Right lobe of liver (tissue), 6 donors: ENCODE measurements at regions not wholly inside any gene's neighbourhood (a gene's known extent, or its start where the extent isn't known, plus 50 kb on each side); places are given as distances from the start of the nearest gene placed in this dataset.
A peak's percentile ranks its signal among the peaks of the same experiment; 100 is the strongest.

ENCODE experiments used
- ATAC-seq, 4 donors: fragments of 200-7000 bp; cut with Tn5 transposase; one replicate each; pipeline ENCODE4 v1.9.1; 2020; ENCODE audit warnings: mild to moderate bottlenecking in 4 of 4, moderate library complexity in 4 of 4
- DNase-seq, 3 donors: peaks; one replicate each; pipeline ENCODE4 v3.0.0-alpha.2; 2020
- H3K27ac ChIP-seq, 3 donors: fragments of 200-600 bp; one replicate each; pipeline ENCODE4 v1.8.0; 2022
- H3K27me3 ChIP-seq, 2 donors: fragments of 200-600 bp; one replicate each; pipeline ENCODE4 v1.8.0; 2022
- H3K36me3 ChIP-seq, 4 donors: fragments of 200-600 bp; sonication (generic) in 1 of 4; one replicate each; pipeline versions ENCODE4 v1.5.1 to v1.8.0; 2017 to 2022; ENCODE audit warnings: control low read depth in 1 of 4
- H3K4me1 ChIP-seq, 4 donors: fragments of 200-600 bp; sonication (generic) in 1 of 4; one replicate each; pipeline versions ENCODE4 v1.5.1 to v1.8.0; 2017 to 2022; ENCODE audit warnings: control low read depth in 1 of 4
- H3K4me3 ChIP-seq, 3 donors: fragments of 200-600 bp; one replicate each; pipeline ENCODE4 v1.8.0; 2022
- H3K9me3 ChIP-seq, 4 donors: fragments of 200-600 bp; sonication (generic) in 1 of 4; one replicate each; pipeline versions ENCODE4 v1.5.1 to v1.8.0; 2017 to 2022; ENCODE audit warnings: control low read depth in 1 of 4
- POLR2A ChIP-seq: fragments of 450-650 bp; IDR thresholded peaks from one replicate; pipeline ENCODE4 v1.6.1; 2017; ENCODE audit warnings: antibody characterized with exemption, mild to moderate bottlenecking
- WGBS: methylation state at CpG from one replicate; pipeline ENCODE4 v1.1.6; 2018; ENCODE audit warnings: low coverage, low lambda C conversion rate; ENCODE audit not compliant: insufficient coverage; ENCODE audit errors: missing lambda C conversion rate; 5-methylcytosine and 5-hydroxymethylcytosine counted together
- intact Hi-C, 2 donors: fragments of 100-400 bp; cut with DNase I; formaldehyde crosslinking; loops; one replicate each; pipeline versions ENCODE4 v1.11.2 to v1.14.1; 2022
- TF ChIP-seq, protein P1 (sequence below), 4 donors: fragments of 200-600 bp in 3 of 4; fragments of 450-650 bp in 1 of 4; IDR thresholded peaks; one replicate each; pipeline versions ENCODE4 v1.5.1 to v1.8.0; 2016 to 2022; ENCODE audit warnings: antibody characterized with exemption in 4 of 4, mild to moderate bottlenecking in 2 of 4
- donor health status: DM: no; HTN: yes; CAD: no.
- donor health status: DM: no; HTN: no; CAD: no.
- donor health status: DM: no; HTN: no; CAD: no.
- donor health status: DM: no; HTN: yes; CAD: no.
- donor health status: DM: no; HTN: yes; CAD: no.

DNA sequence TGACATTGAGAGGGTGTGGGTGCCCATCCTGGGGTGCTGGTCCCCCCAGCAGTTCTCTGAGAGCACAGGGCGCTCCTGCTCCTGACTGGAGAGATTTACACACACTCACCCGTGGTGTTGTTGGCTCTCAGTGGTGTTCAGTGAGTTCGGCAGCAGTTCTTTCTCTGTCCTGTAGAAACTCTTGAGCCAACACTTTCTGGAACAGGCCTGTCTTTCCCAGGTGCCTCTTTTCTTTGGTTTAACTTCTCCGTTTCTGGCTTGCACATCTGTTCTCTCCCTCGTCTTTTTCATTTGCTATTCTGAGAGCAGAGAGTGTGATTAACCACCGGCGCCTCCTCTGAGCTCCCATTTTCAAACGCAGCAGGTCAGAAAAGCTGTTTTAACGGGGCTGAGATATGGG lies 284.5 kb downstream of the IRX2 start:
- no peaks in the 10 kb centered on the region for H3K36me3 ChIP-seq
- no peak for ATAC-seq
- WGBS = 25% methylated on average over 7 of the region's 9 CpGs
- intact Hi-C loops = no loop called here
- no peak for DNase-seq
- no peaks in the 10 kb centered on the region for H3K27me3 ChIP-seq
- no peaks in the 10 kb centered on the region for H3K9me3 ChIP-seq
- no peaks in the 10 kb centered on the region for H3K4me1 ChIP-seq
- no peak overlapping the region for H3K4me3 ChIP-seq
- TF ChIP-seq, protein P1, sequence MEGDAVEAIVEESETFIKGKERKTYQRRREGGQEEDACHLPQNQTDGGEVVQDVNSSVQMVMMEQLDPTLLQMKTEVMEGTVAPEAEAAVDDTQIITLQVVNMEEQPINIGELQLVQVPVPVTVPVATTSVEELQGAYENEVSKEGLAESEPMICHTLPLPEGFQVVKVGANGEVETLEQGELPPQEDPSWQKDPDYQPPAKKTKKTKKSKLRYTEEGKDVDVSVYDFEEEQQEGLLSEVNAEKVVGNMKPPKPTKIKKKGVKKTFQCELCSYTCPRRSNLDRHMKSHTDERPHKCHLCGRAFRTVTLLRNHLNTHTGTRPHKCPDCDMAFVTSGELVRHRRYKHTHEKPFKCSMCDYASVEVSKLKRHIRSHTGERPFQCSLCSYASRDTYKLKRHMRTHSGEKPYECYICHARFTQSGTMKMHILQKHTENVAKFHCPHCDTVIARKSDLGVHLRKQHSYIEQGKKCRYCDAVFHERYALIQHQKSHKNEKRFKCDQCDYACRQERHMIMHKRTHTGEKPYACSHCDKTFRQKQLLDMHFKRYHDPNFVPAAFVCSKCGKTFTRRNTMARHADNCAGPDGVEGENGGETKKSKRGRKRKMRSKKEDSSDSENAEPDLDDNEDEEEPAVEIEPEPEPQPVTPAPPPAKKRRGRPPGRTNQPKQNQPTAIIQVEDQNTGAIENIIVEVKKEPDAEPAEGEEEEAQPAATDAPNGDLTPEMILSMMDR (IDR thresholded peaks at IDR 0.05) = no peak
- no peak for TF ChIP-seq POLR2A
- no peak overlapping the region for H3K27ac ChIP-seq

DNA sequence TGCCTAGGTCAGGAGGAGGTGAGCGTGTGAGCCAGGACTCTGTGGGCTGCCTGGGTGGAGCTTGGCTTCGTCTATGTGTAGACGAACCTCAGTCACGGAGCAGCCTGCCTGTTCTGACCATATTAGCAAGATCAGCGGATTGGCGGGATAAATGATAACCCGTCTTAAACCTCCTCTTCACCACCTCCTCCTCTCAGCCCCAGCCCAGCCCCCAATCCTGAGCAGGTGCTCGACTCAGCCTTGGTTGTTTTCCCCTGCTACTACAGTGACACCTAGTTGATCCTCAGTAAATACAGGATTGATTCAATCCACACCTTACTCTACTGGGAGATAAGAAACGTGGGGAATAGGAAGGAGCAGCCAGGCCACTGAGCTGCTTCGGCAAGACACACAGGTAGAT lies 286.1 kb downstream of the IRX2 start:
- ATAC-seq (no peak), DNase-seq (no peak)
- no peak overlapping the region for H3K4me3 ChIP-seq
- H3K36me3 ChIP-seq = no peaks in the 10 kb centered on the region
- intact Hi-C loops = no loop called here
- H3K27ac ChIP-seq = no peak overlapping the region
- WGBS = 24% methylated on average over 9 of the region's 10 CpGs
- no peaks in the 10 kb centered on the region for H3K9me3 ChIP-seq
- TF ChIP-seq, protein P1 (IDR thresholded peaks at IDR 0.05) = no peak
- no peak for TF ChIP-seq POLR2A
- no peaks in the 10 kb centered on the region for H3K27me3 ChIP-seq
- H3K4me1 ChIP-seq = no peaks in the 10 kb centered on the region

DNA sequence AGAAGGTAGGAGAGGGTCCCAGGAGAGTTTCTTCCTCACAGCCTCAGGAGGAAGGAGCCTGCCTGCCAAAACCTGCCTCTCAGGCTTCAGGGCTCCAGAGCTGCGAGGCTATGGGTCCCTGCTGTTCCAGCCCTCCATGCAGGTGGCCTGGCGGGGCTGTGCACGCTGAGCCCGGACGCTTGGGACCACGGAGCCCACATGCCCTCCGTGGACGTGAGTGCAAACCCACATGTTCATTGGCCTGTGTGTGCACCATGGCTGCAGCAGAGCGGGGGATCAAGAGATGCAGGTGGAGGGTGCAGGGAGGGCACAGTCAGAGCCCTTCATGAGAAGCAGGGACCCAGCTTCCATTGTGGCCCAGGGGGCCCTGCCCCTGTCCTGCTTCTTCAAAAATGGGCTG lies 287.3 kb downstream of the IRX2 start:
- WGBS = 40% methylated on average over 1 of the region's 9 CpGs

DNA sequence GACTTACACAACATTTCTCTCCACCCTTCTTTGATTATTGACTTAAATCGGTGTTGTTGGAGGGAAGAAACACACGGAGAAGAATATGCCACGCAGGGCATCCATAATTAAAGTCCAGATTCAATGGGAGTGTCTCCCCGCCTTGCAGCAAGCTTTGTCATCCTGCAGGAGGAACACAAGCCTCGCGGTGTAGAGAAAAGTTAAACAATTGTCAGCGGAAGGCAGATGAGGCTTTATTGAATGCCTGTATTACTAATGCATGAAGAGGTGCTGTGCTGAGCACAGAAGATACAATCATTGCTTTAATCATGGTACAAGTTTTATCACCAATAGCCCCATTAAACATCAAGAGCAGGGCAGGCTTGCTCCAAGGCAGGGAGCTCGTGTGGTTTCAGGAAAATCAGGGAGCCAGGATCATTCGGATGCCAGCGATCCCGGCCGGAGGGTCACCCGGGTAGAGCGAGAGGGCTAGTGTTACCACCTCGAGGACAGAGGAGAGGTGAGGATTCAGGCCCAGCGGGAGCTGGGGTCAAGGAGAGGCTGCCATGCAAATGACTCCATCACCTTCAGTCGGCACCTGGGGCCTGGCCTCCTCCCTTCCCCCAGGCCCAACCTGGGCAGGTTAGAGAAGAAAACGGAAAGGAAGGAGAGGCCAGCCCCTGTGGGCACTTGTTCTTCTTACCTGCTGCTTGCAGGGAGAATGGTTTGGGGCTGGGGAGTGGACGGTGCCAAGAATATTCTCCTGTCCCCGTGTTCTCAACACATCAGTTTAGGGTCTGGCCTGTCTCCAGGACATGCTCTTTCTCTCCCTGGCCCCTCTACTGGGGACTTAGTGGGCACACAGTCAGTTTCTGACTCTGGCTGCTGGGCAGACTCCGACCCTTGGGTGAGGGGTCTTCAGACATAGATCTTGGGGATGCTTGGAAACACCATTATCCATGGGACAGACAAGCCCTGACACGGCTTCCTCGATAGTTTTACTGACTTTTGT lies 289.5 kb downstream of the IRX2 start:
- Histone ChIP-seq H3K4me1 (no peaks in the 10 kb centered on the region), H3K9me3 (no peaks in the 10 kb centered on the region), H3K4me3 (no peak overlapping the region), H3K36me3 (no peaks in the 10 kb centered on the region), H3K27ac (no peak overlapping the region), H3K27me3 (no peaks in the 10 kb centered on the region)
- DNase-seq (no peak), ATAC-seq (no peak)
- 35% methylated on average over 9 of the region's 23 CpGs for WGBS
- intact Hi-C loops = no loop called here
- TF ChIP-seq POLR2A = no peak
- TF ChIP-seq, protein P1 (IDR thresholded peaks at IDR 0.05) = no peak

More for the DNA sequence above, 287.3 kb downstream of the IRX2 start:
- no peaks in the 10 kb centered on the region for H3K9me3 ChIP-seq
- no peak overlapping the region for H3K27ac ChIP-seq
- ATAC-seq (peak in 1 of 4 donors; percentile 23), DNase-seq (no peak)
- intact Hi-C loops = no loop called here
- no peaks in the 10 kb centered on the region for H3K4me1 ChIP-seq
- no peaks in the 10 kb centered on the region for H3K36me3 ChIP-seq
- no peak overlapping the region for H3K4me3 ChIP-seq
- H3K27me3 ChIP-seq = no peaks in the 10 kb centered on the region
- TF ChIP-seq POLR2A = no peak
- TF ChIP-seq, protein P1 (IDR thresholded peaks at IDR 0.05) = no peak
